Osteocyte (in vitro differentiated cells): ENCODE measurements at regions not wholly inside any gene's neighbourhood (a gene's known extent, or its start where the extent isn't known, plus 50 kb on each side); places are given as distances from the start of the nearest gene placed in this dataset.

ENCODE experiments used
- DNase-seq: peaks from one replicate; pipeline ENCODE4 v3.0.0; 2021; ENCODE audit warnings: mixed read lengths; ENCODE audit not compliant: unreplicated experiment; ENCODE audit errors: extremely low spot score
- H3K27ac Mint-ChIP-seq: one replicate; pipeline ENCODE4 v1.8.0; 2021; ENCODE audit warnings: mild to moderate bottlenecking, mixed read lengths; ENCODE audit not compliant: unreplicated experiment
- H3K27me3 Mint-ChIP-seq: one replicate; pipeline ENCODE4 v1.8.0; 2021; ENCODE audit warnings: mixed read lengths; ENCODE audit not compliant: unreplicated experiment
- H3K36me3 Mint-ChIP-seq: one replicate; pipeline ENCODE4 v1.8.0; 2021; ENCODE audit warnings: mixed read lengths; ENCODE audit not compliant: unreplicated experiment
- H3K4me1 Mint-ChIP-seq: one replicate; pipeline ENCODE4 v1.8.0; 2021; ENCODE audit warnings: mixed read lengths; ENCODE audit not compliant: unreplicated experiment
- H3K4me3 Mint-ChIP-seq: one replicate; pipeline ENCODE4 v1.8.0; 2021; ENCODE audit warnings: mild to moderate bottlenecking, moderate library complexity, mixed read lengths; ENCODE audit not compliant: unreplicated experiment
- H3K9me3 Mint-ChIP-seq: one replicate; pipeline ENCODE4 v1.8.0; 2021; ENCODE audit warnings: mixed read lengths; ENCODE audit not compliant: unreplicated experiment
- TF ChIP-seq, protein P1 (sequence below): fragments of 200-600 bp; sonication (generic); IDR thresholded peaks from 2 replicates; pipeline ENCODE4 v1.5.0; 2021; ENCODE audit warnings: antibody characterized with exemption, mild to moderate bottlenecking, moderate library complexity

DNA sequence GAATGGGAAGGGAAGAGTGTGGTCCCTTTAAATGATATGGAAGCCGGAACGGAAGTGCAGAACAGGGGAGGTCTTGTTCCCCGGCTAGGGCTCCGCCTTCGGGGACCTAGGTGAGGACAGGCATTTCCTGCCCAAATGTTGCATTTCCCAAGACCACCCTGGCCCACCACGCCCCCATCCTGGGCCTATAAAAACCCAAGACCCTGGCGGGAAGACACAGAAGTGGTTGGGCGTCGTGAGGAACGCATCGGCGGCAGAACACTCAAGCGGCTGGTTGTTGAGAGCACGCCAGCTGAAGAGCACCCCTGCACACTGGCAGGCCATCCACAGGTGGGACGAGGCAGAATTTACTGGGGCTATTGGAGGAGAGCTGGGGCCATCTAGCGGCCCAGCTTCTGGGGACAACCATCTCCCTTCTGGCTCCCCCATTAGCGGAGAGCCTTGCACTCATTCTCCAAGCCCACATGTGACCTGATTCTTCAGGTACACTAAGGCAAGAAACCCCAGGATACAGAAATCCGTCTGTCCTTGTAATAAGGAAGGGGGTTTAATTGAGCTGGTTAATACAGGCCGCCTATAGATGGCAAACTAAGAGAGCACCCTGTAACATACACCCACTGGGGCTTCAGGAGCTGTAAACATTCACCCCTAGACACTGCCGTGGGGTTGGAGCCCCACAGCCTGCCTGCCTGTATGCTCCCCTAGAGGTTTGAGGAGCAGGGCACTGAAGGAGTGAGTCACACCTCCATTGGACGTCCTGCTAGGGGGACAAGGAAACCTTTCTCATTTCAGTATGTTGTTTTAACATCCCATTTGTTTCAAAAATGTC, 1327.9 kb downstream of the BRINP3 start:
- H3K4me1 Mint-ChIP-seq, result no peaks in the 10 kb centered on the region
- H3K4me3 Mint-ChIP-seq, result no peak overlapping the region
- no peak for DNase-seq
- no peaks in the 10 kb centered on the region for H3K9me3 Mint-ChIP-seq
- no peak overlapping the region for H3K27ac Mint-ChIP-seq
- no peaks in the 10 kb centered on the region for H3K36me3 Mint-ChIP-seq
- TF ChIP-seq, protein P1, sequence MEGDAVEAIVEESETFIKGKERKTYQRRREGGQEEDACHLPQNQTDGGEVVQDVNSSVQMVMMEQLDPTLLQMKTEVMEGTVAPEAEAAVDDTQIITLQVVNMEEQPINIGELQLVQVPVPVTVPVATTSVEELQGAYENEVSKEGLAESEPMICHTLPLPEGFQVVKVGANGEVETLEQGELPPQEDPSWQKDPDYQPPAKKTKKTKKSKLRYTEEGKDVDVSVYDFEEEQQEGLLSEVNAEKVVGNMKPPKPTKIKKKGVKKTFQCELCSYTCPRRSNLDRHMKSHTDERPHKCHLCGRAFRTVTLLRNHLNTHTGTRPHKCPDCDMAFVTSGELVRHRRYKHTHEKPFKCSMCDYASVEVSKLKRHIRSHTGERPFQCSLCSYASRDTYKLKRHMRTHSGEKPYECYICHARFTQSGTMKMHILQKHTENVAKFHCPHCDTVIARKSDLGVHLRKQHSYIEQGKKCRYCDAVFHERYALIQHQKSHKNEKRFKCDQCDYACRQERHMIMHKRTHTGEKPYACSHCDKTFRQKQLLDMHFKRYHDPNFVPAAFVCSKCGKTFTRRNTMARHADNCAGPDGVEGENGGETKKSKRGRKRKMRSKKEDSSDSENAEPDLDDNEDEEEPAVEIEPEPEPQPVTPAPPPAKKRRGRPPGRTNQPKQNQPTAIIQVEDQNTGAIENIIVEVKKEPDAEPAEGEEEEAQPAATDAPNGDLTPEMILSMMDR, result no peak
- H3K27me3 Mint-ChIP-seq, result no peaks in the 10 kb centered on the region

DNA sequence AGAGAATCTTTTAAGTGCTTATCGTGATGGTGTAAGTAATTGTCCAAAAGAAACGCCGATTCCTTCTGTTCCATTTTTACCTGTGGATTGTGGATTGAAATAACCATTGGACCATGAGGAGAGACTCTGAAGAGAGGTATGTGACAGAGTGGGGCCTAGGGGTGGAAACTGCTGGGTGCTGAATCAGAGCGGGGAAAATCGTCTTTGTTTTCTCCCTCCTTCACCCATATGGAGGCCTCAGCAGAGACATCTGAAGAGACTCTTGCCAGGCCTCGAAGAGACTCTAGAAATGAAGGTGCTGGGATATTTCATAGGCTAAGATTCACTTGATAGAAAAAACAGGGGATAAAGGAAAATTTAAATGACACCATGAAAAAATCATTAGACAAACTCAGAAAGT, 1327.0 kb downstream of the BRINP3 start:
- no peak overlapping the region for H3K4me3 Mint-ChIP-seq

DNA sequence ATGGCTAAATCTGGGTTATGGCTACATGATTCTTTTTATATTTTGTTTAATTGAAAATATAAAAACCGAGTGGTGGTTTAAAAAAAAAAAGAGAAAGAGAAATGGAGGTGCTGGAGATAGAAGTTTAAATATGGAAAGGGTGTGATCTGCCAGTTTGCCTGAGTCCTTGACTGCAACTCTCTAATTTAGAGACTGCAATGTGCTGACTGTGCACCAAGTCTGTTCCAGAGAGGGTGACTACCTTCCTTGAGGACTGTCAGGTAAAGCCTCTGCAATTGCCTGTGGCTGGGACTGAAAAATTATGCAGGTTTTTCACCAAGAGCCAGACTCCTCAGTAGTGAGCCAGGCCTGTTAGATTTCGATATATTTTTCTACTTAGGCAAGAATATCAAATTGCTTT, 1326.3 kb downstream of the BRINP3 start:
- Mint-ChIP-seq H3K9me3 (no peaks in the 10 kb centered on the region), H3K27ac (no peak overlapping the region), H3K27me3 (no peaks in the 10 kb centered on the region), H3K36me3 (no peaks in the 10 kb centered on the region), H3K4me3 (no peak overlapping the region), H3K4me1 (peaks cover 1% of the 10 kb centered on the region)
- TF ChIP-seq, protein P1, result no peak
- DNase-seq, result no peak

More for the DNA sequence above, 1327.0 kb downstream of the BRINP3 start:
- Mint-ChIP-seq H3K27ac (no peak overlapping the region), H3K36me3 (no peaks in the 10 kb centered on the region), H3K27me3 (no peaks in the 10 kb centered on the region), H3K4me1 (peaks cover 1% of the 10 kb centered on the region), H3K9me3 (no peaks in the 10 kb centered on the region)
- TF ChIP-seq, protein P1, result no peak
- no peak for DNase-seq

DNA sequence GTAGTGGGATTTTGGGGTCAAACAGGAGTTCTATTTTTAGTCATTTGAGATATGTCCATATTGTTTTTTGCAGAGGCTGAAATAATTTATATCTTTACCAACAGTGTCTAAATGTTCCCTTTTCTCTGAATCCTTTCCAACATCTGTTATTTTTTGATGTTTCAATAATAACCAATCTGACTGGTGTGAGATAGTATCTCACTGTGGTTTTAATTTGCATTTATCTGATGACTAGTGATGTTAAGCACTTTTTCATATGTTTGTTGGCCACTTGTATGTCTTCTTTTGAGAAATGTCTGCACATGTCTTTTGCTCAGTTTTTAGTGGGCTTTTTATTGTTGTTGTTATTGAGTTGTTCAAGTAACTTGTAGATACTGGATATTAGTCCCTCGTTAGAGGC, 1325.0 kb downstream of the BRINP3 start:
- no peaks in the 10 kb centered on the region for H3K9me3 Mint-ChIP-seq
- H3K4me1 Mint-ChIP-seq, result peaks cover 1% of the 10 kb centered on the region
- H3K36me3 Mint-ChIP-seq, result no peaks in the 10 kb centered on the region
- no peak for DNase-seq
- TF ChIP-seq, protein P1, result no peak
- H3K4me3 Mint-ChIP-seq, result no peak overlapping the region
- no peak overlapping the region for H3K27ac Mint-ChIP-seq
- no peaks in the 10 kb centered on the region for H3K27me3 Mint-ChIP-seq

DNA sequence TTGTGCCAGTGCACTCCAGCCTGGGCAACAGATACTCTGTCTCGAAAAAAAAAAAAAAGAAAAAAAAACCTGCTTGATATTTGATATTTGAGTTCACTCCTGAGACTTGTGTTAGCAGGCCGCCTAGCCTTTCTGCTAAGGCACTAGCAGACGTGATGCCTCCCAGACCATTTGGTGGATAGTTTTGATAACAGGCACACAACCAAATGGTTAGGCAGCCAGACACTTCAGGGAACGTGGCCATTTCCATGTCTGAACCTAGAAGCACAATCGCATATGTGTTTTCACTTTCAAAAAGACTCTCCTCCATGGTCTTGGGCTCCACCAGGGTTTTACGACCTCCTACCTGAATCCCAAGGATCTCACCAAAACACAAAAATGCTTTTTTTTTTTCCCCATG, 1319.5 kb downstream of the BRINP3 start:
- no peaks in the 10 kb centered on the region for H3K36me3 Mint-ChIP-seq
- no peak overlapping the region for H3K4me3 Mint-ChIP-seq
- H3K27me3 Mint-ChIP-seq, result no peaks in the 10 kb centered on the region
- TF ChIP-seq, protein P1, result no peak
- no peak for DNase-seq
- H3K9me3 Mint-ChIP-seq, result peaks cover 3% of the 10 kb centered on the region
- no peak overlapping the region for H3K27ac Mint-ChIP-seq
- H3K4me1 Mint-ChIP-seq, result peaks cover 5% of the 10 kb centered on the region
